NCI-H1105 treated with DMSO at 0.1 percent for 48 hours (cell line): ENCODE measurements at regions not wholly inside any gene's neighbourhood (a gene's known extent, or its start where the extent isn't known, plus 50 kb on each side); places are given as distances from the start of the nearest gene placed in this dataset.
"Not testable (repeated sequence)": the region's sequence is repeated elsewhere in the genome, so short reads cannot be mapped to it uniquely, and the experiment has no call there.

Source experiments
- DNase-seq: peaks from one replicate; lab custom pipeline; 2025; lab: John Stamatoyannopoulos, UW

- peak; percentile 30 for DNase-seq
Observed at GRCh38 chr4:19512086-19512485, 739.6 kb upstream of the SLIT2 start.

GRCh38 chr4:19510993-19511392 lies 740.7 kb upstream of the SLIT2 start:
- no peak for DNase-seq

GRCh38 chr4:19508442-19508841 lies 743.3 kb upstream of the SLIT2 start:
- DNase-seq, result no peak

GRCh38 chr4:19497705-19498104 lies 754.0 kb upstream of the SLIT2 start:
- no peak for DNase-seq

- no peak for DNase-seq
Observed at GRCh38 chr4:19496756-19497155, 754.9 kb upstream of the SLIT2 start.

- DNase-seq, result no peak
Observed at GRCh38 chr4:19494961-19495360, 756.7 kb upstream of the SLIT2 start.

- no peak for DNase-seq
Observed at GRCh38 chr4:19492606-19493005, 759.1 kb upstream of the SLIT2 start.

- peak; percentile 3 for DNase-seq
Observed at GRCh38 chr4:19486400-19486799, 765.3 kb upstream of the SLIT2 start.

GRCh38 chr4:19478791-19479190 lies 772.9 kb upstream of the SLIT2 start:
- no peak for DNase-seq

GRCh38 chr4:19473569-19473968 lies 778.1 kb upstream of the SLIT2 start:
- DNase-seq, result no peak

GRCh38 chr4:19472666-19473065 lies 779.0 kb upstream of the SLIT2 start:
- no peak for DNase-seq

GRCh38 chr4:19470001-19470400 lies 781.7 kb upstream of the SLIT2 start:
- not testable (repeated sequence) for DNase-seq

- no peak for DNase-seq
Observed at GRCh38 chr4:19462117-19462516, 789.6 kb upstream of the SLIT2 start.

GRCh38 chr4:19455850-19456602 lies 795.7 kb upstream of the SLIT2 start:
- peak; percentile 56 for DNase-seq

GRCh38 chr4:19455196-19455595 lies 796.5 kb upstream of the SLIT2 start:
- peak; percentile 31 for DNase-seq

GRCh38 chr4:19438233-19438632 lies 813.5 kb upstream of the SLIT2 start:
- no peak for DNase-seq

GRCh38 chr4:19437008-19437407 lies 814.7 kb upstream of the SLIT2 start:
- no peak for DNase-seq

- no peak for DNase-seq
Observed at GRCh38 chr4:19429684-19430083, 822.0 kb upstream of the SLIT2 start.

- DNase-seq, result no peak
Observed at GRCh38 chr4:19425146-19425545, 826.6 kb upstream of the SLIT2 start.

- no peak for DNase-seq
Observed at GRCh38 chr4:19417256-19417655, 834.4 kb upstream of the SLIT2 start.

GRCh38 chr4:19416146-19416545 lies 835.6 kb upstream of the SLIT2 start:
- no peak for DNase-seq

GRCh38 chr4:19408490-19408889 lies 843.2 kb upstream of the SLIT2 start:
- DNase-seq, result no peak

- no peak for DNase-seq
Observed at GRCh38 chr4:19406789-19407188, 844.9 kb upstream of the SLIT2 start.

GRCh38 chr4:19403786-19404370 lies 847.8 kb upstream of the SLIT2 start:
- DNase-seq, result no peak
